H9 (cell line): ENCODE measurements at regions not wholly inside any gene's neighbourhood (a gene's known extent, or its start where the extent isn't known, plus 50 kb on each side); places are given as distances from the start of the nearest gene placed in this dataset.

ENCODE experiments used
- DNase-seq: peaks from one replicate; pipeline ENCODE4 v3.0.0-alpha.2; 2017
- H2AFZ ChIP-seq: one replicate; pipeline ENCODE4 v1.6.1; 2013; ENCODE audit warnings: mild to moderate bottlenecking, low read length, control low read depth, moderate library complexity
- H2AK5ac ChIP-seq: 2 replicates; pipeline ENCODE4 v1.6.1; 2013; ENCODE audit warnings: low read length, control low read depth, mixed read lengths; ENCODE audit not compliant: insufficient read length
- H2BK120ac ChIP-seq: one replicate; pipeline ENCODE4 v1.6.1; 2013; ENCODE audit warnings: low read depth, mild to moderate bottlenecking, low read length, control low read depth, inconsistent platforms; ENCODE audit not compliant: poor library complexity, severe bottlenecking
- H2BK12ac ChIP-seq: 2 replicates; pipeline ENCODE4 v1.6.1; 2013; ENCODE audit warnings: low read length, control low read depth, mixed read lengths, low read depth; ENCODE audit not compliant: insufficient read length
- H2BK15ac ChIP-seq: 2 replicates; pipeline ENCODE4 v1.6.1; 2013; ENCODE audit warnings: low read depth, low read length, control low read depth
- H2BK20ac ChIP-seq: one replicate; pipeline ENCODE4 v1.6.1; 2013; ENCODE audit warnings: low read depth, mild to moderate bottlenecking, low read length, control low read depth, inconsistent platforms; ENCODE audit not compliant: poor library complexity, severe bottlenecking
- H2BK5ac ChIP-seq: 2 replicates; pipeline ENCODE4 v1.6.1; 2013; ENCODE audit warnings: low read length, control low read depth, mixed read lengths; ENCODE audit not compliant: insufficient read length
- H3K14ac ChIP-seq: 2 replicates; pipeline ENCODE4 v1.6.1; 2013; ENCODE audit warnings: low read length, control low read depth; ENCODE audit not compliant: insufficient read depth
- H3K18ac ChIP-seq: 2 replicates; pipeline ENCODE4 v1.6.1; 2013; ENCODE audit warnings: low read depth, mild to moderate bottlenecking, mixed read lengths, low read length, control low read depth; ENCODE audit not compliant: insufficient read length
- H3K23ac ChIP-seq: 2 replicates; pipeline ENCODE4 v1.6.1; 2013; ENCODE audit warnings: low read length, control low read depth, mixed read lengths, low read depth; ENCODE audit not compliant: insufficient read length
- H3K23me2 ChIP-seq: 2 replicates; pipeline ENCODE4 v1.6.1; 2013; ENCODE audit warnings: low read depth, mild to moderate bottlenecking, mixed read lengths, low read length, control low read depth; ENCODE audit not compliant: insufficient read length, poor library complexity, severe bottlenecking
- H3K27ac ChIP-seq: 2 replicates; pipeline ENCODE4 v1.5.1; 2013; ENCODE audit warnings: low read length, control low read depth, mixed read lengths, low read depth; ENCODE audit not compliant: insufficient read length
- H3K27me3 ChIP-seq: 2 replicates; pipeline ENCODE4 v1.6.1; 2013; ENCODE audit warnings: low read length, control low read depth, inconsistent platforms; ENCODE audit not compliant: insufficient read depth
- H3K4ac ChIP-seq: 2 replicates; pipeline ENCODE4 v1.6.1; 2013; ENCODE audit warnings: low read depth, mild to moderate bottlenecking, control low read depth, inconsistent platforms, low read length, moderate library complexity
- H3K4me1 ChIP-seq: 2 replicates; pipeline ENCODE4 v1.6.1; 2013; ENCODE audit warnings: low read length, control low read depth, inconsistent platforms; ENCODE audit not compliant: insufficient read depth
- H3K4me2 ChIP-seq: 2 replicates; pipeline ENCODE4 v1.6.1; 2013; ENCODE audit warnings: low read length, control low read depth, mixed read lengths; ENCODE audit not compliant: insufficient read length, insufficient read depth
- H3K56ac ChIP-seq: 2 replicates; pipeline ENCODE4 v1.6.1; 2013; ENCODE audit warnings: low read depth, mild to moderate bottlenecking, mixed read lengths, low read length, control low read depth; ENCODE audit not compliant: insufficient read length
- H3K79me1 ChIP-seq: 2 replicates; pipeline ENCODE4 v1.6.1; 2013; ENCODE audit warnings: low read depth, mild to moderate bottlenecking, moderate library complexity, low read length, control low read depth, inconsistent platforms; ENCODE audit not compliant: insufficient read depth, poor library complexity, severe bottlenecking
- H3K79me2 ChIP-seq: 2 replicates; pipeline ENCODE4 v1.6.1; 2013; ENCODE audit warnings: low read length, control low read depth, inconsistent platforms; ENCODE audit not compliant: insufficient read depth
- H3K9ac ChIP-seq: 2 replicates; pipeline ENCODE4 v1.6.1; 2013; ENCODE audit warnings: low read length, control low read depth, mixed read lengths; ENCODE audit not compliant: insufficient read length; ENCODE audit errors: extremely low read depth
- H3K9me3 ChIP-seq: one replicate; pipeline ENCODE4 v1.6.1; 2013; ENCODE audit warnings: low read depth, low read length, inconsistent platforms; ENCODE audit not compliant: control insufficient read depth
- H3T11ph ChIP-seq: one replicate; pipeline ENCODE4 v1.6.1; 2013; ENCODE audit warnings: mild to moderate bottlenecking, low read length, control low read depth, inconsistent platforms
- H4K20me1 ChIP-seq: one replicate; pipeline ENCODE4 v1.6.1; 2013; ENCODE audit not compliant: control insufficient read depth, insufficient read length, insufficient read depth
- H4K5ac ChIP-seq: 2 replicates; pipeline ENCODE4 v1.6.1; 2013; ENCODE audit warnings: low read depth, mild to moderate bottlenecking, mixed read lengths, low read length, control low read depth; ENCODE audit not compliant: insufficient read length
- H4K8ac ChIP-seq: replicated peaks from 2 replicates; pipeline ENCODE4 v1.6.1; 2013; ENCODE audit warnings: low read length, control low read depth, mixed read lengths, low read depth; ENCODE audit not compliant: insufficient read length
- H4K91ac ChIP-seq: 2 replicates; pipeline ENCODE4 v1.6.1; 2013; ENCODE audit warnings: low read depth, mild to moderate bottlenecking, moderate library complexity, mixed read lengths, low read length, control low read depth; ENCODE audit not compliant: insufficient read length
- H3K27ac Mint-ChIP-seq, 3 experiments: 2 replicates in 2 of 3; 3 replicates in 1 of 3; pipeline ENCODE4 v1.8.0; 2020 to 2021; ENCODE audit warnings: mixed read lengths in 3 of 3, mild to moderate bottlenecking in 1 of 3, moderate library complexity in 1 of 3
- H3K27me3 Mint-ChIP-seq: 2 replicates; pipeline ENCODE4 v1.8.0; 2021; ENCODE audit warnings: low read depth, mild to moderate bottlenecking, moderate library complexity, mixed read lengths
- H3K36me3 Mint-ChIP-seq, 3 experiments: 2 replicates in 2 of 3; 3 replicates in 1 of 3; pipeline ENCODE4 v1.8.0; 2020 to 2021; ENCODE audit warnings: low read depth in 3 of 3, mixed read lengths in 3 of 3; ENCODE audit not compliant: insufficient read depth in 1 of 3
- H3K4me1 Mint-ChIP-seq, 2 experiments: 2 replicates each; pipeline ENCODE4 v1.8.0; 2020; ENCODE audit warnings: mixed read lengths in 2 of 2
- H3K4me3 Mint-ChIP-seq, 2 experiments: 2 replicates in 1 of 2; 3 replicates in 1 of 2; pipeline ENCODE4 v1.8.0; 2020 to 2021; ENCODE audit warnings: mild to moderate bottlenecking in 2 of 2, mixed read lengths in 2 of 2, moderate library complexity in 1 of 2
- H3K9me3 Mint-ChIP-seq, 2 experiments: 2 replicates in 1 of 2; 3 replicates in 1 of 2; pipeline ENCODE4 v1.8.0; 2020; ENCODE audit warnings: mild to moderate bottlenecking in 2 of 2, mixed read lengths in 2 of 2, moderate library complexity in 1 of 2
- CTCF ChIP-seq: fragments of 200-600 bp; sonication (generic); conservative IDR thresholded peaks from 3 replicates; pipeline ENCODE4 v1.8.0; 2021; ENCODE audit warnings: antibody characterized with exemption, mild to moderate bottlenecking
- WGBS: extraction: QIAGEN DNeasy Blood & Tissue Kit; methylation state at CpG from one replicate; pipeline ENCODE4 v1.1.7; 2013; ENCODE audit warnings: missing lambda C conversion rate, low lambda C conversion rate, mixed read lengths; ENCODE audit not compliant: insufficient read length; ENCODE audit errors: extremely low coverage; 5-methylcytosine and 5-hydroxymethylcytosine counted together

- Mint-ChIP-seq H3K27ac (no peak overlapping the region), H3K4me3 (no peak overlapping the region), H3K4me1 (peaks cover 13 to 14% of the 10 kb centered on the region in 2 experiments), H3K27me3 (no peaks in the 10 kb centered on the region), H3K36me3 (no peaks in the 10 kb centered on the region; a peak in 1 of 7 replicates), H3K9me3 (peaks cover 0 to 2% of the 10 kb centered on the region in 2 experiments; a peak in 2 of 5 replicates)
- Histone ChIP-seq H2BK15ac (no peak overlapping the region), H3K4ac (no peak overlapping the region), H3K4me1 (peaks cover 2% of the 10 kb centered on the region; the same call in 1 of the 2 replicates), H3K56ac (no peak overlapping the region), H3K4me2 (no peak overlapping the region), H3K9ac (no peak overlapping the region), H2BK20ac (no peak overlapping the region), H3K23ac (no peak overlapping the region), H2AFZ (no peak overlapping the region), H3K9me3 (no peaks in the 10 kb centered on the region), H3K79me1 (no peaks in the 10 kb centered on the region), H3T11ph (no peak overlapping the region), H2BK5ac (no peak overlapping the region), H2BK120ac (no peak overlapping the region), H2AK5ac (no peak overlapping the region), H4K5ac (no peak overlapping the region), H4K8ac (no peak overlapping the region), H3K27me3 (no peaks in the 10 kb centered on the region), H2BK12ac (no peak overlapping the region), H3K23me2 (no peaks in the 10 kb centered on the region), H4K20me1 (no peaks in the 10 kb centered on the region), H4K91ac (no peak overlapping the region), H3K79me2 (no peaks in the 10 kb centered on the region), H3K27ac (no peak overlapping the region), H3K18ac (no peak overlapping the region), H3K14ac (no peak overlapping the region)
- no peak for TF ChIP-seq CTCF
- no peak for DNase-seq
- WGBS = no CpG with 5 or more reads among the region's 1 CpG
Observed at GRCh38 chr6:74993136-74993535, 212.7 kb downstream of the COL12A1 start.
